H1 (cell line): ENCODE measurements at regions not wholly inside any gene's neighbourhood (a gene's known extent, or its start where the extent isn't known, plus 50 kb on each side); places are given as distances from the start of the nearest gene placed in this dataset.

Experiments
- CTCF ChIA-PET: fragments of 300-600 bp; sonication (Branson Sonifier 250); formaldehyde crosslinking; loops from one replicate; lab custom pipeline; 2021; ENCODE audit not compliant: partially characterized antibody; lab: Charles Lee
- POLR2A ChIA-PET: fragments of 300-600 bp; sonication (Branson Sonifier 250); formaldehyde crosslinking; loops from one replicate; lab custom pipeline; 2021; ENCODE audit warnings: inconsistent platforms; ENCODE audit not compliant: partially characterized antibody; lab: Charles Lee
- DNase-seq, 2 experiments: peaks; one replicate each; pipeline versions ENCODE4 v3.0.0 to v3.0.0-alpha.2; 2010 to 2022; ENCODE audit warnings: low spot score in 2 of 2, low read depth in 1 of 2, mixed read lengths in 1 of 2
- FAIRE-seq: peaks from 2 replicates; lab custom pipeline; 2011; peaks lifted over from hg19 to GRCh38; lab: Jason Lieb, UNC
- H2AFZ ChIP-seq: 2 replicates; pipeline ENCODE4 v1.8.1; 2012; ENCODE audit warnings: low read length, inconsistent platforms
- H2AK5ac ChIP-seq: 2 replicates; pipeline ENCODE4 v1.6.1; 2013; ENCODE audit warnings: low read depth, low read length
- H2BK120ac ChIP-seq: replicated peaks from 2 replicates; pipeline ENCODE3; 2013; ENCODE audit warnings: low read depth, low read length, inconsistent platforms
- H2BK12ac ChIP-seq: 2 replicates; pipeline ENCODE4 v1.6.1; 2013; ENCODE audit warnings: low read depth, low read length
- H2BK15ac ChIP-seq: 2 replicates; pipeline ENCODE4 v1.6.1; 2013; ENCODE audit warnings: low read length
- H2BK20ac ChIP-seq: 2 replicates; pipeline ENCODE4 v1.6.1; 2013; ENCODE audit warnings: low read length
- H2BK5ac ChIP-seq: 2 replicates; pipeline ENCODE4 v1.6.1; 2013; ENCODE audit warnings: low read depth, low read length
- H3K14ac ChIP-seq: 2 replicates; pipeline ENCODE4 v1.6.1; 2013; ENCODE audit warnings: inconsistent platforms; ENCODE audit not compliant: insufficient read length
- H3K18ac ChIP-seq: 2 replicates; pipeline ENCODE4 v1.6.1; 2013; ENCODE audit warnings: low read length; ENCODE audit errors: extremely low read depth
- H3K23ac ChIP-seq: 2 replicates; pipeline ENCODE4 v1.6.1; 2013; ENCODE audit warnings: inconsistent platforms; ENCODE audit not compliant: insufficient read length
- H3K23me2 ChIP-seq: 2 replicates; pipeline ENCODE4 v1.6.1; 2013; ENCODE audit warnings: low read depth, low read length
- H3K27ac ChIP-seq: 2 replicates; pipeline ENCODE4 v1.6.1; 2011; ENCODE audit warnings: low read depth, low read length, inconsistent platforms
- H3K27me3 ChIP-seq, 4 experiments: replicated peaks in 1 of 4; 1 replicate in 1 of 4; 2 replicates in 3 of 4; pipeline versions ENCODE4 v1.6.1 to v1.8.1; 2011 to 2013; ENCODE audit warnings: low read length in 3 of 4, mild to moderate bottlenecking in 3 of 4, inconsistent platforms in 2 of 4, mixed read lengths in 2 of 4, moderate library complexity in 1 of 4; ENCODE audit not compliant: control insufficient read depth in 3 of 4, insufficient read depth in 3 of 4; ENCODE audit errors: extremely low read depth in 1 of 4
- H3K36me3 ChIP-seq, 4 experiments: 2 replicates each; pipeline versions ENCODE4 v1.6.1 to v1.8.1; 2011 to 2013; ENCODE audit warnings: mild to moderate bottlenecking in 4 of 4, low read length in 3 of 4, moderate library complexity in 2 of 4, control low read depth in 1 of 4, inconsistent platforms in 1 of 4; ENCODE audit not compliant: insufficient read depth in 4 of 4, control insufficient read depth in 2 of 4
- H3K4ac ChIP-seq: replicated peaks from 2 replicates; pipeline ENCODE3; 2013; ENCODE audit warnings: low read length, low read depth, mixed read lengths, inconsistent platforms; ENCODE audit not compliant: insufficient read length
- H3K4me1 ChIP-seq, 4 experiments: replicated peaks in 1 of 4; 1 replicate in 1 of 4; 2 replicates in 3 of 4; pipeline versions ENCODE4 v1.6.1 to v1.8.1; 2011 to 2013; ENCODE audit warnings: low read length in 3 of 4, inconsistent platforms in 2 of 4, mixed read lengths in 1 of 4; ENCODE audit not compliant: insufficient read depth in 4 of 4, control insufficient read depth in 3 of 4
- H3K4me2 ChIP-seq, 2 experiments: 2 replicates each; pipeline versions ENCODE4 v1.6.1 to v1.8.1; 2011 to 2013; ENCODE audit warnings: low read depth in 2 of 2, low read length in 2 of 2, control low read depth in 1 of 2, inconsistent platforms in 1 of 2, mild to moderate bottlenecking in 1 of 2; ENCODE audit not compliant: insufficient read depth in 1 of 2
- H3K4me3 ChIP-seq, 4 experiments: fragments of 200-600, 300-600 bp in 1 of 4; sonication (generic), shearing (Covaris generic), sonication (Bioruptor Twin) in 1 of 4; 2 replicates each; pipeline versions ENCODE4 v1.5.1 to v1.8.1; 2011 to 2016; ENCODE audit warnings: low read length in 4 of 4, low read depth in 3 of 4, control low read depth in 2 of 4, inconsistent platforms in 2 of 4, mild to moderate bottlenecking in 2 of 4, mixed read lengths in 1 of 4, moderate library complexity in 1 of 4; ENCODE audit not compliant: insufficient read depth in 2 of 4; ENCODE audit errors: extremely low read depth in 1 of 4
- H3K56ac ChIP-seq: replicated peaks from 2 replicates; pipeline ENCODE3; 2013; ENCODE audit warnings: low read depth, mild to moderate bottlenecking, mixed read lengths, low read length, inconsistent platforms; ENCODE audit not compliant: insufficient read length
- H3K79me1 ChIP-seq: 2 replicates; pipeline ENCODE4 v1.6.1; 2013; ENCODE audit warnings: low read depth, low read length, control low read depth
- H3K79me2 ChIP-seq, 2 experiments: 2 replicates each; pipeline versions ENCODE4 v1.6.1 to v1.8.1; 2012 to 2013; ENCODE audit warnings: low read length in 2 of 2, mild to moderate bottlenecking in 2 of 2, inconsistent platforms in 1 of 2; ENCODE audit not compliant: insufficient read depth in 2 of 2, control insufficient read depth in 1 of 2
- H3K9ac ChIP-seq, 4 experiments: replicated peaks in 1 of 4; 1 replicate in 1 of 4; 2 replicates in 3 of 4; pipeline versions ENCODE4 v1.6.1 to v1.8.1; 2011 to 2013; ENCODE audit warnings: low read depth in 3 of 4, low read length in 3 of 4, control low read depth in 2 of 4, mild to moderate bottlenecking in 2 of 4, moderate library complexity in 2 of 4, inconsistent platforms in 1 of 4; ENCODE audit errors: extremely low read depth in 1 of 4
- H3K9me3 ChIP-seq, 2 experiments: 2 replicates each; pipeline versions ENCODE4 v1.6.1 to v1.8.1; 2012 to 2013; ENCODE audit warnings: mild to moderate bottlenecking in 2 of 2, moderate library complexity in 2 of 2, control low read depth in 1 of 2, inconsistent platforms in 1 of 2, low read depth in 1 of 2, low read length in 1 of 2, mixed read lengths in 1 of 2; ENCODE audit not compliant: insufficient read depth in 2 of 2
- H4K20me1 ChIP-seq, 2 experiments: replicated peaks in 1 of 2; 2 replicates each; pipeline versions ENCODE3 to v1.8.1; 2011 to 2013; ENCODE audit warnings: inconsistent platforms in 2 of 2, low read length in 2 of 2, mild to moderate bottlenecking in 1 of 2; ENCODE audit not compliant: insufficient read depth in 2 of 2, control insufficient read depth in 1 of 2
- H4K5ac ChIP-seq: 2 replicates; pipeline ENCODE4 v1.6.1; 2013; ENCODE audit warnings: low read length, low read depth, mixed read lengths, inconsistent platforms; ENCODE audit not compliant: insufficient read length
- H4K8ac ChIP-seq: 2 replicates; pipeline ENCODE4 v1.8.0; 2013; ENCODE audit warnings: mild to moderate bottlenecking, moderate library complexity, low read length, inconsistent platforms; ENCODE audit not compliant: insufficient read depth; ENCODE audit errors: extremely low read depth
- H4K91ac ChIP-seq: replicated peaks from 2 replicates; pipeline ENCODE3; 2013; ENCODE audit warnings: low read length, mixed read lengths, inconsistent platforms; ENCODE audit not compliant: insufficient read length
- TF ChIP-seq, protein P1 (sequence below): fragments of 300-600 bp; sonication (generic); IDR thresholded peaks from 2 replicates; pipeline ENCODE4 v1.7.1; 2012; ENCODE audit warnings: low read length, moderate library complexity, mild to moderate bottlenecking, inconsistent platforms; ENCODE audit not compliant: insufficient replicate concordance

DNA sequence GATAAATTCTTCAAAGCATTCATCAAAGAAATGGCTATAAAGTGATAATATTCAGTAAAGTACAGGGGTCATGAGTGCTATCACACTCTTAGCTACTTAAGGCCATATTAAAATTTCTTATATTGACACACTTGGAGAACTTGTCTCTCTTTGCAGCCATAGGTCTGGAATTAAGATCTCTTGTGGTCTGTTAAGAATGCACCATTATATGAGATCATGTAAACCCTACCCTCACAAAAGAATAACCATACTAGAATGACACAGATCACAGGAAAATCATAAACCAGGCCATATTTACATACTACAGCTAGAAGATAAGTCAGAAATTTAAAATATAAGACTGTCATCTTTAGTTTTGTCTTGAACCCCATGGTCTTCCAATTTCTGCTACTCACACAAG is 434.3 kb downstream of the PDGFC start:
- Histone ChIP-seq H4K5ac (no peak overlapping the region), H3K9ac (no peak overlapping the region), H3K4me1 (no peaks in the 10 kb centered on the region), H3K79me1 (no peaks in the 10 kb centered on the region), H3K36me3 (no peaks in the 10 kb centered on the region), H3K56ac (no peak overlapping the region), H2BK15ac (no peak overlapping the region), H4K8ac (no peak overlapping the region), H3K9me3 (no peaks in the 10 kb centered on the region), H2BK5ac (no peak overlapping the region), H2BK20ac (no peak overlapping the region), H3K27me3 (no peaks in the 10 kb centered on the region), H2BK120ac (no peak overlapping the region), H3K23me2 (no peaks in the 10 kb centered on the region), H4K20me1 (no peaks in the 10 kb centered on the region), H3K4me3 (no peak overlapping the region), H3K18ac (no peak overlapping the region), H2BK12ac (no peak overlapping the region), H3K4me2 (no peak overlapping the region), H2AK5ac (no peak overlapping the region), H3K23ac (no peak overlapping the region), H3K79me2 (no peaks in the 10 kb centered on the region), H4K91ac (no peak overlapping the region), H3K27ac (no peak overlapping the region), H3K14ac (no peak overlapping the region), H2AFZ (no peak overlapping the region), H3K4ac (no peak overlapping the region)
- CTCF ChIA-PET: interaction anchor here (0.8 kb wide), 1 partner anchor 243 kb away, joined by 4 read pairs; no protein-coding TSS in a partner anchor
- POLR2A ChIA-PET: no interaction called here
- FAIRE-seq (no peak), DNase-seq (no peak)
- TF ChIP-seq, protein P1, sequence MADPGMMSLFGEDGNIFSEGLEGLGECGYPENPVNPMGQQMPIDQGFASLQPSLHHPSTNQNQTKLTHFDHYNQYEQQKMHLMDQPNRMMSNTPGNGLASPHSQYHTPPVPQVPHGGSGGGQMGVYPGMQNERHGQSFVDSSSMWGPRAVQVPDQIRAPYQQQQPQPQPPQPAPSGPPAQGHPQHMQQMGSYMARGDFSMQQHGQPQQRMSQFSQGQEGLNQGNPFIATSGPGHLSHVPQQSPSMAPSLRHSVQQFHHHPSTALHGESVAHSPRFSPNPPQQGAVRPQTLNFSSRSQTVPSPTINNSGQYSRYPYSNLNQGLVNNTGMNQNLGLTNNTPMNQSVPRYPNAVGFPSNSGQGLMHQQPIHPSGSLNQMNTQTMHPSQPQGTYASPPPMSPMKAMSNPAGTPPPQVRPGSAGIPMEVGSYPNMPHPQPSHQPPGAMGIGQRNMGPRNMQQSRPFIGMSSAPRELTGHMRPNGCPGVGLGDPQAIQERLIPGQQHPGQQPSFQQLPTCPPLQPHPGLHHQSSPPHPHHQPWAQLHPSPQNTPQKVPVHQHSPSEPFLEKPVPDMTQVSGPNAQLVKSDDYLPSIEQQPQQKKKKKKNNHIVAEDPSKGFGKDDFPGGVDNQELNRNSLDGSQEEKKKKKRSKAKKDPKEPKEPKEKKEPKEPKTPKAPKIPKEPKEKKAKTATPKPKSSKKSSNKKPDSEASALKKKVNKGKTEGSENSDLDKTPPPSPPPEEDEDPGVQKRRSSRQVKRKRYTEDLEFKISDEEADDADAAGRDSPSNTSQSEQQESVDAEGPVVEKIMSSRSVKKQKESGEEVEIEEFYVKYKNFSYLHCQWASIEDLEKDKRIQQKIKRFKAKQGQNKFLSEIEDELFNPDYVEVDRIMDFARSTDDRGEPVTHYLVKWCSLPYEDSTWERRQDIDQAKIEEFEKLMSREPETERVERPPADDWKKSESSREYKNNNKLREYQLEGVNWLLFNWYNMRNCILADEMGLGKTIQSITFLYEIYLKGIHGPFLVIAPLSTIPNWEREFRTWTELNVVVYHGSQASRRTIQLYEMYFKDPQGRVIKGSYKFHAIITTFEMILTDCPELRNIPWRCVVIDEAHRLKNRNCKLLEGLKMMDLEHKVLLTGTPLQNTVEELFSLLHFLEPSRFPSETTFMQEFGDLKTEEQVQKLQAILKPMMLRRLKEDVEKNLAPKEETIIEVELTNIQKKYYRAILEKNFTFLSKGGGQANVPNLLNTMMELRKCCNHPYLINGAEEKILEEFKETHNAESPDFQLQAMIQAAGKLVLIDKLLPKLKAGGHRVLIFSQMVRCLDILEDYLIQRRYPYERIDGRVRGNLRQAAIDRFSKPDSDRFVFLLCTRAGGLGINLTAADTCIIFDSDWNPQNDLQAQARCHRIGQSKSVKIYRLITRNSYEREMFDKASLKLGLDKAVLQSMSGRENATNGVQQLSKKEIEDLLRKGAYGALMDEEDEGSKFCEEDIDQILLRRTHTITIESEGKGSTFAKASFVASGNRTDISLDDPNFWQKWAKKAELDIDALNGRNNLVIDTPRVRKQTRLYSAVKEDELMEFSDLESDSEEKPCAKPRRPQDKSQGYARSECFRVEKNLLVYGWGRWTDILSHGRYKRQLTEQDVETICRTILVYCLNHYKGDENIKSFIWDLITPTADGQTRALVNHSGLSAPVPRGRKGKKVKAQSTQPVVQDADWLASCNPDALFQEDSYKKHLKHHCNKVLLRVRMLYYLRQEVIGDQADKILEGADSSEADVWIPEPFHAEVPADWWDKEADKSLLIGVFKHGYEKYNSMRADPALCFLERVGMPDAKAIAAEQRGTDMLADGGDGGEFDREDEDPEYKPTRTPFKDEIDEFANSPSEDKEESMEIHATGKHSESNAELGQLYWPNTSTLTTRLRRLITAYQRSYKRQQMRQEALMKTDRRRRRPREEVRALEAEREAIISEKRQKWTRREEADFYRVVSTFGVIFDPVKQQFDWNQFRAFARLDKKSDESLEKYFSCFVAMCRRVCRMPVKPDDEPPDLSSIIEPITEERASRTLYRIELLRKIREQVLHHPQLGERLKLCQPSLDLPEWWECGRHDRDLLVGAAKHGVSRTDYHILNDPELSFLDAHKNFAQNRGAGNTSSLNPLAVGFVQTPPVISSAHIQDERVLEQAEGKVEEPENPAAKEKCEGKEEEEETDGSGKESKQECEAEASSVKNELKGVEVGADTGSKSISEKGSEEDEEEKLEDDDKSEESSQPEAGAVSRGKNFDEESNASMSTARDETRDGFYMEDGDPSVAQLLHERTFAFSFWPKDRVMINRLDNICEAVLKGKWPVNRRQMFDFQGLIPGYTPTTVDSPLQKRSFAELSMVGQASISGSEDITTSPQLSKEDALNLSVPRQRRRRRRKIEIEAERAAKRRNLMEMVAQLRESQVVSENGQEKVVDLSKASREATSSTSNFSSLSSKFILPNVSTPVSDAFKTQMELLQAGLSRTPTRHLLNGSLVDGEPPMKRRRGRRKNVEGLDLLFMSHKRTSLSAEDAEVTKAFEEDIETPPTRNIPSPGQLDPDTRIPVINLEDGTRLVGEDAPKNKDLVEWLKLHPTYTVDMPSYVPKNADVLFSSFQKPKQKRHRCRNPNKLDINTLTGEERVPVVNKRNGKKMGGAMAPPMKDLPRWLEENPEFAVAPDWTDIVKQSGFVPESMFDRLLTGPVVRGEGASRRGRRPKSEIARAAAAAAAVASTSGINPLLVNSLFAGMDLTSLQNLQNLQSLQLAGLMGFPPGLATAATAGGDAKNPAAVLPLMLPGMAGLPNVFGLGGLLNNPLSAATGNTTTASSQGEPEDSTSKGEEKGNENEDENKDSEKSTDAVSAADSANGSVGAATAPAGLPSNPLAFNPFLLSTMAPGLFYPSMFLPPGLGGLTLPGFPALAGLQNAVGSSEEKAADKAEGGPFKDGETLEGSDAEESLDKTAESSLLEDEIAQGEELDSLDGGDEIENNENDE: no peak
